ENCODE measurements at regions not wholly inside any gene's neighbourhood (a gene's known extent, or its start where the extent isn't known, plus 50 kb on each side); places are given as distances from the start of the nearest gene placed in this dataset.

- ChIA-PET POLR2A (no interaction called here), RAD21 (ENCODE audit: low non-redundant PET in 1 of 2, low total read pairs in 2 of 2, uncharacterized antibody in 2 of 2, unreplicated experiment in 2 of 2) (no interaction called here), CTCF (no interaction called here)
- Histone ChIP-seq H3K27ac (ENCODE audit: low read depth, low read length) (no peak overlapping the region), H3K4me1 (ENCODE audit: control insufficient read depth in 1 of 2, insufficient read depth in 2 of 2, low read length in 2 of 2) (no peaks in the 10 kb centered on the region), H3K9ac (ENCODE audit: low read length) (no peak overlapping the region), H3K9me2 (ENCODE audit: insufficient read depth) (no peaks in the 10 kb centered on the region), H3K27me3 (ENCODE audit: insufficient read depth, low read length) (peaks cover 15% of the 10 kb centered on the region), H3K9me3 (ENCODE audit: control insufficient read depth in 1 of 2, insufficient read depth in 1 of 2, low read depth in 1 of 2, low read length in 2 of 2) (peaks cover 0 to 8% of the 10 kb centered on the region in 2 experiments; a peak in 1 of 4 replicates), H3K79me2 (ENCODE audit: insufficient read depth, low read length) (no peaks in the 10 kb centered on the region), H2AFZ (ENCODE audit: low read depth, low read length, poor library complexity, severe bottlenecking) (no peak overlapping the region), H3K4me2 (ENCODE audit: low read length) (no peak overlapping the region), H3K36me3 (ENCODE audit: control insufficient read depth in 1 of 2, insufficient read depth in 2 of 2, low read length in 2 of 2) (no peaks in the 10 kb centered on the region), H3K4me3 (replicated peaks in 1 of 2; ENCODE audit: low read depth in 1 of 2, low read length in 2 of 2) (no peak overlapping the region), H4K20me1 (ENCODE audit: insufficient read depth) (no peaks in the 10 kb centered on the region)
- intact Hi-C loops (cut with micrococcal nuclease) = no loop called here
- no peak for DNase-seq (ENCODE audit: low read depth, low spot score)
- no TSS peak for BruUV-seq (replicated peaks)
- ATAC-seq = no peak
- TF ChIP-seq SP1 (IDR thresholded peaks at IDR 0.05; ENCODE audit: low read depth) (no peak), SRF (IDR thresholded peaks at IDR 0.05; ENCODE audit: low read depth) (no peak), TCF7L2 (IDR thresholded peaks at IDR 0.05; ENCODE audit: borderline replicate concordance, extremely low read depth, insufficient read depth, insufficient read length) (no peak), EZH2phosphoT487 (IDR thresholded peaks at IDR 0.05; ENCODE audit: borderline replicate concordance) (no peak), SIN3A (IDR thresholded peaks at IDR 0.05; ENCODE audit: low read depth) (no peak), ZFX (IDR thresholded peaks at IDR 0.05) (no peak), YY1 (IDR thresholded peaks at IDR 0.05; ENCODE audit: extremely low read depth, insufficient replicate concordance, low read depth, low read length) (no peak), CBX3 (IDR thresholded peaks at IDR 0.05; ENCODE audit: low read depth) (no peak), CEBPB (IDR thresholded peaks at IDR 0.05; ENCODE audit: low read depth) (no peak), POLR2A (IDR thresholded peaks at IDR 0.05; ENCODE audit: borderline replicate concordance, extremely low read depth, insufficient read depth, insufficient read length) (no peak), POLR2AphosphoS5 (IDR thresholded peaks at IDR 0.05; ENCODE audit: low read depth, low read length) (no peak)
These were observed 231.7 kb upstream of the MIR17HG start for GRCh38 chr13:91115776-91116175.

GRCh38 chr13:91117351-91117750 is 230.1 kb upstream of the MIR17HG start:
- CTCF ChIA-PET = no interaction called here
- no peak for TF ChIP-seq FOSL1 (IDR thresholded peaks at IDR 0.05; ENCODE audit: low read depth)
- TF ChIP-seq TCF7L2 (IDR thresholded peaks at IDR 0.05; ENCODE audit: borderline replicate concordance, extremely low read depth, insufficient read depth, insufficient read length) = no peak
- no peak for TF ChIP-seq SRF (IDR thresholded peaks at IDR 0.05; ENCODE audit: low read depth)
- no peak for TF ChIP-seq RAD21 (IDR thresholded peaks at IDR 0.05; ENCODE audit: low read depth)
- TF ChIP-seq EZH2phosphoT487 (IDR thresholded peaks at IDR 0.05; ENCODE audit: borderline replicate concordance) = no peak
- TF ChIP-seq EZH2 (IDR thresholded peaks at IDR 0.05) = no peak
- TF ChIP-seq YY1 (IDR thresholded peaks at IDR 0.05; ENCODE audit: extremely low read depth, insufficient replicate concordance, low read depth, low read length) = no peak
- no peak for TF ChIP-seq ZNF274 (IDR thresholded peaks at IDR 0.05; ENCODE audit: low read depth, low read length)
- TF ChIP-seq EGR1 (IDR thresholded peaks at IDR 0.05; ENCODE audit: low read depth) = no peak
- TF ChIP-seq JUND (IDR thresholded peaks at IDR 0.05) = no peak
- TF ChIP-seq ZFX (IDR thresholded peaks at IDR 0.05) = no peak
- no peak for TF ChIP-seq SIN3A (IDR thresholded peaks at IDR 0.05; ENCODE audit: low read depth)
- no peak for TF ChIP-seq CTCF (IDR thresholded peaks at IDR 0.05 in 2 of 3, conservative IDR thresholded peaks at IDR 0.05 in 1 of 3; ENCODE audit: borderline replicate concordance in 1 of 3, insufficient read depth in 1 of 3, low read depth in 2 of 3, low read length in 2 of 3)
- TF ChIP-seq CBX3 (IDR thresholded peaks at IDR 0.05; ENCODE audit: low read depth) = no peak
- TF ChIP-seq ATF3 (IDR thresholded peaks at IDR 0.05) = no peak
- no peak for TF ChIP-seq MAX (IDR thresholded peaks at IDR 0.05)
- no peak for TF ChIP-seq POLR2A (IDR thresholded peaks at IDR 0.05; ENCODE audit: borderline replicate concordance, extremely low read depth, insufficient read depth, insufficient read length)
- H3K27me3 ChIP-seq (ENCODE audit: insufficient read depth, low read length) = peaks cover 8% of the 10 kb centered on the region
- no TSS peak for BruUV-seq (replicated peaks)
- RAD21 ChIA-PET (ENCODE audit: low non-redundant PET in 1 of 2, low total read pairs in 2 of 2, uncharacterized antibody in 2 of 2, unreplicated experiment in 2 of 2) = no interaction called here
- H2AFZ ChIP-seq (ENCODE audit: low read depth, low read length, poor library complexity, severe bottlenecking) = no peak overlapping the region
- H3K27ac ChIP-seq (ENCODE audit: low read depth, low read length) = no peak overlapping the region
- no peaks in the 10 kb centered on the region for H3K79me2 ChIP-seq (ENCODE audit: insufficient read depth, low read length)
- no peaks in the 10 kb centered on the region for H3K9me2 ChIP-seq (ENCODE audit: insufficient read depth)
- no peaks in the 10 kb centered on the region for H3K4me1 ChIP-seq (ENCODE audit: control insufficient read depth in 1 of 2, insufficient read depth in 2 of 2, low read length in 2 of 2)
- no peak for DNase-seq (ENCODE audit: low read depth, low spot score)
- H3K36me3 ChIP-seq (ENCODE audit: control insufficient read depth in 1 of 2, insufficient read depth in 2 of 2, low read length in 2 of 2) = no peaks in the 10 kb centered on the region
- H3K9me3 ChIP-seq (ENCODE audit: control insufficient read depth in 1 of 2, insufficient read depth in 1 of 2, low read depth in 1 of 2, low read length in 2 of 2) = peaks cover 0 to 11% of the 10 kb centered on the region in 2 experiments; a peak in 1 of 4 replicates
- POLR2A ChIA-PET = no interaction called here
- H4K20me1 ChIP-seq (ENCODE audit: insufficient read depth) = no peaks in the 10 kb centered on the region
- ATAC-seq = no peak
- intact Hi-C loops (cut with micrococcal nuclease) = no loop called here
- no peak overlapping the region for H3K9ac ChIP-seq (ENCODE audit: low read length)
- no peak overlapping the region for H3K4me2 ChIP-seq (ENCODE audit: low read length)
- H3K4me3 ChIP-seq (replicated peaks in 1 of 2; ENCODE audit: low read depth in 1 of 2, low read length in 2 of 2) = no peak overlapping the region

Measured in HCT116 (cell line).